ENCODE measurements at regions not wholly inside any gene's neighbourhood (a gene's known extent, or its start where the extent isn't known, plus 50 kb on each side); places are given as distances from the start of the nearest gene placed in this dataset.

DNA sequence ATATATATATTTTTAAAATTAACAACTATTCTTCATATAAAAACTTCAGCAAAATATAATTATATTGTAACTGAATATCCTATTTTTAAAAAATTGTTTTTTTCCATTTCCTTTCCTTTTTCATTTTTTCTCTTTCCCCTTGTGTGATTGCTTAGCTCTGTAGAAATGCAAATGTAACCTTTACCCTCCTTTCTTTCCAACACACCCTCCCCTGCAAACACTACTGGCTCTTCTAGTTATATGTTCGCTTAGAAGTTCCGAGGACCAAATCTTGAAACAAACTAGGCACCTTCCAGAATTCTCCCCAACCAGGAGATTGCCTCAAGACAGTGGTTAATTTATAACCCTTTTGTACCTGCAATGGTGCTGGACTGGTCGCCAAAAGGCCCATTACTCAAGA lies 1980.0 kb upstream of the CDH6 start:
- DNase-seq (ENCODE audit: low spot score) (no peak), ATAC-seq (peak; percentile 30; the same call in 1 of the 3 replicates)
- H3K27me3 ChIP-seq (ENCODE audit: insufficient read depth): no peaks in the 10 kb centered on the region
- H3K4me3 ChIP-seq: no peak overlapping the region; the same call in 1 of the 2 replicates
- H3F3A ChIP-seq (replicated peaks; ENCODE audit: low read depth): no peaks in the 10 kb centered on the region
- TF ChIP-seq JUNB (IDR thresholded peaks at IDR 0.05; ENCODE audit: unreplicated experiment) (no peak), NANOG (IDR thresholded peaks at IDR 0.05; ENCODE audit: borderline replicate concordance) (no peak), ZNF331 (CRISPR knock-in tag; IDR thresholded peaks at IDR 0.05; ENCODE audit: low read depth) (no peak), EZH2phosphoT487 (IDR thresholded peaks at IDR 0.05; ENCODE audit: unreplicated experiment) (no peak), POLR2AphosphoS5 (IDR thresholded peaks at IDR 0.05; ENCODE audit: low read depth) (no peak), ZNF114 (CRISPR knock-in tag; IDR thresholded peaks at IDR 0.05) (no peak), CREB1 (CRISPR knock-in tag; IDR thresholded peaks at IDR 0.05; ENCODE audit: low read depth) (no peak), EZH2 (IDR thresholded peaks at IDR 0.05; ENCODE audit: low read depth, unreplicated experiment) (no peak), STAT1 (IDR thresholded peaks at IDR 0.05; ENCODE audit: unreplicated experiment) (no peak)
- TF ChIP-seq, protein P1, sequence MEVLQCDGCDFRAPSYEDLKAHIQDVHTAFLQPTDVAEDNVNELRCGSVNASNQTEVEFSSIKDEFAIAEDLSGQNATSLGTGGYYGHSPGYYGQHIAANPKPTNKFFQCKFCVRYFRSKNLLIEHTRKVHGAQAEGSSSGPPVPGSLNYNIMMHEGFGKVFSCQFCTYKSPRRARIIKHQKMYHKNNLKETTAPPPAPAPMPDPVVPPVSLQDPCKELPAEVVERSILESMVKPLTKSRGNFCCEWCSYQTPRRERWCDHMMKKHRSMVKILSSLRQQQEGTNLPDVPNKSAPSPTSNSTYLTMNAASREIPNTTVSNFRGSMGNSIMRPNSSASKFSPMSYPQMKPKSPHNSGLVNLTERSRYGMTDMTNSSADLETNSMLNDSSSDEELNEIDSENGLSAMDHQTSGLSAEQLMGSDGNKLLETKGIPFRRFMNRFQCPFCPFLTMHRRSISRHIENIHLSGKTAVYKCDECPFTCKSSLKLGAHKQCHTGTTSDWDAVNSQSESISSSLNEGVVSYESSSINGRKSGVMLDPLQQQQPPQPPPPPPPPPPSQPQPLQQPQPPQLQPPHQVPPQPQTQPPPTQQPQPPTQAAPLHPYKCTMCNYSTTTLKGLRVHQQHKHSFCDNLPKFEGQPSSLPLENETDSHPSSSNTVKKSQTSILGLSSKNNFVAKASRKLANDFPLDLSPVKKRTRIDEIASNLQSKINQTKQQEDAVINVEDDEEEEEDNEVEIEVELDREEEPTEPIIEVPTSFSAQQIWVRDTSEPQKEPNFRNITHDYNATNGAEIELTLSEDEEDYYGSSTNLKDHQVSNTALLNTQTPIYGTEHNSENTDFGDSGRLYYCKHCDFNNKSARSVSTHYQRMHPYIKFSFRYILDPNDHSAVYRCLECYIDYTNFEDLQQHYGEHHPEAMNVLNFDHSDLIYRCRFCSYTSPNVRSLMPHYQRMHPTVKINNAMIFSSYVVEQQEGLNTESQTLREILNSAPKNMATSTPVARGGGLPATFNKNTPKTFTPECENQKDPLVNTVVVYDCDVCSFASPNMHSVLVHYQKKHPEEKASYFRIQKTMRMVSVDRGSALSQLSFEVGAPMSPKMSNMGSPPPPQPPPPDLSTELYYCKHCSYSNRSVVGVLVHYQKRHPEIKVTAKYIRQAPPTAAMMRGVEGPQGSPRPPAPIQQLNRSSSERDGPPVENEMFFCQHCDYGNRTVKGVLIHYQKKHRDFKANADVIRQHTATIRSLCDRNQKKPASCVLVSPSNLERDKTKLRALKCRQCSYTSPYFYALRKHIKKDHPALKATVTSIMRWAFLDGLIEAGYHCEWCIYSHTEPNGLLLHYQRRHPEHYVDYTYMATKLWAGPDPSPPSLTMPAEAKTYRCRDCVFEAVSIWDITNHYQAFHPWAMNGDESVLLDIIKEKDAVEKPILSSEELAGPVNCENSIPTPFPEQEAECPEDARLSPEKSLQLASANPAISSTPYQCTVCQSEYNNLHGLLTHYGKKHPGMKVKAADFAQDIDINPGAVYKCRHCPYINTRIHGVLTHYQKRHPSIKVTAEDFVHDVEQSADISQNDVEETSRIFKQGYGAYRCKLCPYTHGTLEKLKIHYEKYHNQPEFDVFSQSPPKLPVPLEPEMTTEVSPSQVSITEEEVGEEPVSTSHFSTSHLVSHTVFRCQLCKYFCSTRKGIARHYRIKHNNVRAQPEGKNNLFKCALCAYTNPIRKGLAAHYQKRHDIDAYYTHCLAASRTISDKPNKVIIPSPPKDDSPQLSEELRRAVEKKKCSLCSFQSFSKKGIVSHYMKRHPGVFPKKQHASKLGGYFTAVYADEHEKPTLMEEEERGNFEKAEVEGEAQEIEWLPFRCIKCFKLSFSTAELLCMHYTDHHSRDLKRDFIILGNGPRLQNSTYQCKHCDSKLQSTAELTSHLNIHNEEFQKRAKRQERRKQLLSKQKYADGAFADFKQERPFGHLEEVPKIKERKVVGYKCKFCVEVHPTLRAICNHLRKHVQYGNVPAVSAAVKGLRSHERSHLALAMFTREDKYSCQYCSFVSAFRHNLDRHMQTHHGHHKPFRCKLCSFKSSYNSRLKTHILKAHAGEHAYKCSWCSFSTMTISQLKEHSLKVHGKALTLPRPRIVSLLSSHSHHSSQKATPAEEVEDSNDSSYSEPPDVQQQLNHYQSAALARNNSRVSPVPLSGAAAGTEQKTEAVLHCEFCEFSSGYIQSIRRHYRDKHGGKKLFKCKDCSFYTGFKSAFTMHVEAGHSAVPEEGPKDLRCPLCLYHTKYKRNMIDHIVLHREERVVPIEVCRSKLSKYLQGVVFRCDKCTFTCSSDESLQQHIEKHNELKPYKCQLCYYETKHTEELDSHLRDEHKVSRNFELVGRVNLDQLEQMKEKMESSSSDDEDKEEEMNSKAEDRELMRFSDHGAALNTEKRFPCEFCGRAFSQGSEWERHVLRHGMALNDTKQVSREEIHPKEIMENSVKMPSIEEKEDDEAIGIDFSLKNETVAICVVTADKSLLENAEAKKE (CRISPR knock-in tag; IDR thresholded peaks at IDR 0.05): no peak
- TF ChIP-seq, protein P2, sequence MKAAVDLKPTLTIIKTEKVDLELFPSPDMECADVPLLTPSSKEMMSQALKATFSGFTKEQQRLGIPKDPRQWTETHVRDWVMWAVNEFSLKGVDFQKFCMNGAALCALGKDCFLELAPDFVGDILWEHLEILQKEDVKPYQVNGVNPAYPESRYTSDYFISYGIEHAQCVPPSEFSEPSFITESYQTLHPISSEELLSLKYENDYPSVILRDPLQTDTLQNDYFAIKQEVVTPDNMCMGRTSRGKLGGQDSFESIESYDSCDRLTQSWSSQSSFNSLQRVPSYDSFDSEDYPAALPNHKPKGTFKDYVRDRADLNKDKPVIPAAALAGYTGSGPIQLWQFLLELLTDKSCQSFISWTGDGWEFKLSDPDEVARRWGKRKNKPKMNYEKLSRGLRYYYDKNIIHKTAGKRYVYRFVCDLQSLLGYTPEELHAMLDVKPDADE (IDR thresholded peaks at IDR 0.05): no peak
- TF ChIP-seq, protein P3, sequence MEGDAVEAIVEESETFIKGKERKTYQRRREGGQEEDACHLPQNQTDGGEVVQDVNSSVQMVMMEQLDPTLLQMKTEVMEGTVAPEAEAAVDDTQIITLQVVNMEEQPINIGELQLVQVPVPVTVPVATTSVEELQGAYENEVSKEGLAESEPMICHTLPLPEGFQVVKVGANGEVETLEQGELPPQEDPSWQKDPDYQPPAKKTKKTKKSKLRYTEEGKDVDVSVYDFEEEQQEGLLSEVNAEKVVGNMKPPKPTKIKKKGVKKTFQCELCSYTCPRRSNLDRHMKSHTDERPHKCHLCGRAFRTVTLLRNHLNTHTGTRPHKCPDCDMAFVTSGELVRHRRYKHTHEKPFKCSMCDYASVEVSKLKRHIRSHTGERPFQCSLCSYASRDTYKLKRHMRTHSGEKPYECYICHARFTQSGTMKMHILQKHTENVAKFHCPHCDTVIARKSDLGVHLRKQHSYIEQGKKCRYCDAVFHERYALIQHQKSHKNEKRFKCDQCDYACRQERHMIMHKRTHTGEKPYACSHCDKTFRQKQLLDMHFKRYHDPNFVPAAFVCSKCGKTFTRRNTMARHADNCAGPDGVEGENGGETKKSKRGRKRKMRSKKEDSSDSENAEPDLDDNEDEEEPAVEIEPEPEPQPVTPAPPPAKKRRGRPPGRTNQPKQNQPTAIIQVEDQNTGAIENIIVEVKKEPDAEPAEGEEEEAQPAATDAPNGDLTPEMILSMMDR (conservative IDR thresholded peaks at IDR 0.05; ENCODE audit: low read depth in 2 of 2): no peak
- TF ChIP-seq, protein P4, sequence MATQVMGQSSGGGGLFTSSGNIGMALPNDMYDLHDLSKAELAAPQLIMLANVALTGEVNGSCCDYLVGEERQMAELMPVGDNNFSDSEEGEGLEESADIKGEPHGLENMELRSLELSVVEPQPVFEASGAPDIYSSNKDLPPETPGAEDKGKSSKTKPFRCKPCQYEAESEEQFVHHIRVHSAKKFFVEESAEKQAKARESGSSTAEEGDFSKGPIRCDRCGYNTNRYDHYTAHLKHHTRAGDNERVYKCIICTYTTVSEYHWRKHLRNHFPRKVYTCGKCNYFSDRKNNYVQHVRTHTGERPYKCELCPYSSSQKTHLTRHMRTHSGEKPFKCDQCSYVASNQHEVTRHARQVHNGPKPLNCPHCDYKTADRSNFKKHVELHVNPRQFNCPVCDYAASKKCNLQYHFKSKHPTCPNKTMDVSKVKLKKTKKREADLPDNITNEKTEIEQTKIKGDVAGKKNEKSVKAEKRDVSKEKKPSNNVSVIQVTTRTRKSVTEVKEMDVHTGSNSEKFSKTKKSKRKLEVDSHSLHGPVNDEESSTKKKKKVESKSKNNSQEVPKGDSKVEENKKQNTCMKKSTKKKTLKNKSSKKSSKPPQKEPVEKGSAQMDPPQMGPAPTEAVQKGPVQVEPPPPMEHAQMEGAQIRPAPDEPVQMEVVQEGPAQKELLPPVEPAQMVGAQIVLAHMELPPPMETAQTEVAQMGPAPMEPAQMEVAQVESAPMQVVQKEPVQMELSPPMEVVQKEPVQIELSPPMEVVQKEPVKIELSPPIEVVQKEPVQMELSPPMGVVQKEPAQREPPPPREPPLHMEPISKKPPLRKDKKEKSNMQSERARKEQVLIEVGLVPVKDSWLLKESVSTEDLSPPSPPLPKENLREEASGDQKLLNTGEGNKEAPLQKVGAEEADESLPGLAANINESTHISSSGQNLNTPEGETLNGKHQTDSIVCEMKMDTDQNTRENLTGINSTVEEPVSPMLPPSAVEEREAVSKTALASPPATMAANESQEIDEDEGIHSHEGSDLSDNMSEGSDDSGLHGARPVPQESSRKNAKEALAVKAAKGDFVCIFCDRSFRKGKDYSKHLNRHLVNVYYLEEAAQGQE (IDR thresholded peaks at IDR 0.05; ENCODE audit: unreplicated experiment): no peak
- no peaks in the 10 kb centered on the region for H3K9me3 Mint-ChIP-seq
- H3K4me2 ChIP-seq: peak overlapping the region; percentile 72
- H3K79me2 ChIP-seq (replicated peaks; ENCODE audit: insufficient read depth): no peaks in the 10 kb centered on the region
- no peaks in the 10 kb centered on the region for H4K20me1 ChIP-seq (replicated peaks; ENCODE audit: insufficient read depth)
- H3K27me3 Mint-ChIP-seq (ENCODE audit: insufficient read depth, low read depth, poor library complexity): no peaks in the 10 kb centered on the region
- H3K9me2 ChIP-seq (ENCODE audit: insufficient read depth): no peaks in the 10 kb centered on the region
- H3K27ac ChIP-seq (ENCODE audit: low read depth): no peak overlapping the region
- peaks cover 35% of the 10 kb centered on the region for H3K4me1 ChIP-seq (ENCODE audit: insufficient read depth)
- no peaks in the 10 kb centered on the region for H3K36me3 Mint-ChIP-seq (ENCODE audit: low read depth)
- peak overlapping the region; percentile 80; the same call in 1 of the 2 replicates for H2AFZ ChIP-seq
- no peaks in the 10 kb centered on the region for H3K36me3 ChIP-seq (ENCODE audit: insufficient read depth)
- no peak overlapping the region for H3K4me3 Mint-ChIP-seq
- no peak overlapping the region; the same call in 1 of the 2 replicates for H3K27ac Mint-ChIP-seq
- H3K4me1 Mint-ChIP-seq: peaks cover 26% of the 10 kb centered on the region

All from GM23338 (cell line).